GM18499 (cell line): ENCODE measurements at regions not wholly inside any gene's neighbourhood (a gene's known extent, or its start where the extent isn't known, plus 50 kb on each side); places are given as distances from the start of the nearest gene placed in this dataset.

ENCODE experiments used
- ATAC-seq: cut with Tn5 transposase; IDR thresholded peaks from one replicate; pipeline ENCODE4 v1.9.1; 2021; ENCODE audit warnings: moderate number of reproducible peaks; ENCODE audit not compliant: insufficient read depth, unreplicated experiment

DNA sequence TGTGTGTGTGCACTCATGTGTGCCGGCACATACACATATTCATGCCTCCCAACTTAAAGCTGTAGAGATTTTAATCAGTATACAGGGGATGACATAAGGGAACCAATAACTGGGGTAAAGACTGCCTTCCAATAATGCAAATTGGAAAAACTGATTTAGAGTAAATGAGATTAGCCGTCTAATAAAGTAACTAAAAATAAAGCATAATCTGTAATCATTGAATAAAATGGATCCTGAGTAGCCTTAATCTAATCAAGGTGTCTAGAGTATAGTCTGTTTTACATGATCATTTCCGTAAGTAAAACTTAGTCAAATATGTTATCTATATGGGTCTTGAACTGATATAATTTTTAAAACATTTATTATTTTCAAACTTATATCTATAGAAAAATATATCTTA lies 925.8 kb downstream of the FSTL5 start:
- no peak for ATAC-seq

DNA sequence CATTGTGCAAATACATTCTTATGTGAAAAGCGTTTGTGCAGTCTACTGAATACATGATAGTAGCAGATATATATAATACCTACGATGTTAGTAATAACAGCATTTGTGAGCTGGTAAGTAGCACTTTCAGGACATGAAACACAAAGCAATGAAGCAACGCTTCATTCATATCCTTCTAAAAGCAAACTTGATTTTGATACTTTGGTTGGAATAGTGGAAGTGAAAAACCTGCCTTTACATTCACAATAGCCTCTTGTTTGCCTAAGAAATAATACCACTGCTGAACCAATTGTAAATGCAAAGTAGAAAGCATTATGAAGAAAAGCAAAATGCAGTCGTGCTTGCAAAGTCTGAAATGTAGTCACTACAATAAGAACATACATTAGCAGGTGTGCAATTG lies 926.3 kb downstream of the FSTL5 start:
- no peak for ATAC-seq

DNA sequence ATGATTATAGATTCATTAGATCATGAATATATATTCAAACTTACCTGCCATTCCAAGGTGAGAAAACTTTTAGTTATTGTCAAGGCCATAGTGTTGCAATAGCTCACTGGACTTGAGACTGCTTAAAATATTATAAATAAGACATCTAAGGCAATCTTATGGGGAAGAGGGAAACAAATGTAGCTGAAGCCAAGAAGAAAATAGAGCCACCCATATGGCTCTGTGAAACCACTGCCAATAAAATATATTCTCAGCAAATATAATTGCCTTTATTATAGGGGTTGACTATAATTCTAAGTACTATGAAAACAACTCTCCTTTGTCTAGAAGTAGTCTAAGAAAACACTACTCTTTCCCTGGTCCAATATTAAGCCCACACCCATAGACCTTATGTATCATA lies 938.5 kb downstream of the FSTL5 start:
- ATAC-seq: no peak

DNA sequence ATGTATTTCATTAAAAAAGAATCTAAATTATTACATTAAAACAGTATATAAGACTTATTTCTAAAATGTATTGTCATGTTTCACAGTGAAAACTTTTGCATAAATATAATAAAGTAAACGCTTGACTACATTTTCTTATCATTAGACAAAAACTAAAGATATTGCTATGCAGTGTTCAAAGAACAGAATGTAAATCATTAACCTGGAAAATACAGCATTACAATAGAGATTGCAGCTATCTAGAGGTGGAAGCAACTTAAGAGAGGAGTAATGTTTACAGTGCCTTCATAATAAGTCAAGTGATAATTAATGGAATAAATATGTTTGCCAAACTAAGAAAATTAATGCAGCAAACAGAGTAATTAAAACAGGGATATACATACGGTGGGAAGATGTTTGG lies 940.9 kb downstream of the FSTL5 start:
- ATAC-seq: no peak

DNA sequence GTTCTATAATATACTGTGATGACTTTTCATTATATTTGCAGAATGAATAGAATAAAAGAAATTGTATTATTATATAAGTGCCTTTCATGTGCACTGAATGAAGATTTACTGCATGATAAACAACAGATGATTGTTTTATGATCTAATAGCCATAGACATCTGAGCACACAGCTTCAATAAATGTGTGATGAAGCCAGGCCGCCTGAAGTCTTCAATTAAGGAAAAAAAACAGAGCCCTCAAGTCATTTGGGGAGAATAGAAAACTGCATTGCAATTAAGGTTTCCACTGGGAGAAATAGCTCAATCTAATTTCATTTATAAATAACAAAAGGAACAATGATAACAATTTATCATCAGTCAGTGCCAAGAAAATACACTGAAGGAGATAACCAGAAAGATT lies 955.2 kb downstream of the FSTL5 start:
- ATAC-seq: no peak

DNA sequence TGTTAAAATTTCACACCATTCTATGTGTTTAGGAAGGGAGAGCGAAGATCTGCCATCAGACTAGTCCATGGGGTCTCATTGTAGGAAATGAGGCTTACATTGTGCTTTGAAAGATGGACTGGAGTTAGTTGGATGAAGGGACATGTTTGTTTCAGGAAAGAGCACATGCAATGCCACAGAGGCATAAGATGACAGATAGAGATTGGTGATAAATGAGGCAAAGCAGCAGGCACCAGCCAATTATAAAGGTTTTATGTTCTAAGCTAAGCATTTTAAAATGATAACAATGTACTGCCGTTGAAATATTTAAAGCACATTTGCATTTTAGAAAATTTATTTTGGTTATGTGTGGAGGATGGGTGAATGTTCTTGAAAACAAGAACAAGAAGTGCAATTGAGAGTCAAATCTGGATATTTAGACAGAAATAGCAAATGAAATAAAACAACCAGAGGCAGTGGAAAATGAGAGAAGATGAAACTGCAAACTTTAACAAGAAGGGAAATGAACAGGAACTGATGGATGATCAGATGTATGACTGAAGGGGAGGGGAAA lies 957.2 kb downstream of the FSTL5 start:
- ATAC-seq: no peak

DNA sequence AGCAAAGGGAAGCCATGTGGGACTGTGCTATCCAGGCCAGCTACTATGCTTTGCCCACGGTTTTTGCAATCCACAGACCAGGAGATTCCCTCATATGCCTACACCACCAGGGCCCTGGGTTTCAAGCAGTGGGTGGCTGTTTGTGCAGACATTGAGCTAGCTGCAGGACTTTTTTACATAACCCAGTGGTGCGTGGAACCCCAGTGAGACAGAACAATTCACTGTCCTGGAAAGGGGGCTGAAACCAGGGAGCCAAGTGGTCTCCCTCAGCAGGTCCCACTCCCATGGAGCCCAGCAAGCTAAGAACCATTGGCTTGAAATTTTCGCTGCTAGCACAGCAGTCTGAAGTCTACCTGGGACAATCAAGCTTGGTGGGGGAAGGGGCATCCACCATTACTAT lies 959.9 kb downstream of the FSTL5 start:
- ATAC-seq: no peak

DNA sequence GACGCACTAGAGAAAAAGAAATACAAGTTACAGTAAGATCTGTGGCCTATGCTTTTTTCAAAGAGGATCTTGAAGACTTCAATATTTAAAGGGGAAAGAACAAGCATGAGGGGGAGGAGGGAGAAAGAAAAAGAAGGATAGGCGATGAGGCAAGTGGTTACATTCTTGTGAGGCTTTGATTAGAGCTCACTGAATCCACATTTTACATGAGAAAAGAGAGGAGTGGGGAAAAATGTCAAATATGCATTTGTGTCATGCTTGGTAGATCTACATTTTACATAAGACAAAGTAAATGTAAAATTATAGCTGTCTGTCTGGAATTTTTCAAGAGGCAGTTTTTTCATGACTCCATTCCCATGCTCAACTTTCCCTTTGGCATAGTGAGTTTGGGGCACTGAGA lies 965.9 kb downstream of the FSTL5 start:
- ATAC-seq: no peak

DNA sequence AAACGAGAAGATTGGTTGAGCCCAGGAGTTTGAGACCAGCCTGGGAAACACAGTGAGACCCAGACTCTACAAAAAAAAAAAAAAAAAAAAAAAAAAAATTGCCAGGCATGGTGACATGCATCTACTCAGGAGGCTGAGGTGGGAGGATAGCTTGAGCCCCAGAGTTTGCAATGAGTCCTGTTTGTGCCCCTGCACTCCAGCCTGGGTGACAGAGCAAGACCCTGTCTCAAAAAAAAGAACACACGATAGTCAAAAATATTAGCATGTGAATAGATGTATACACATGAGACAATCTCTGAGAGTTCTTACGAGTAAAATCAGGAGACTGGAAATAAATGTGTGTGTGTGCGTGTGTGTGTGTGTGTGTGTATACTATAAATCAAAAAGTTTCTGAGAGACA lies 966.3 kb downstream of the FSTL5 start:
- no peak for ATAC-seq

DNA sequence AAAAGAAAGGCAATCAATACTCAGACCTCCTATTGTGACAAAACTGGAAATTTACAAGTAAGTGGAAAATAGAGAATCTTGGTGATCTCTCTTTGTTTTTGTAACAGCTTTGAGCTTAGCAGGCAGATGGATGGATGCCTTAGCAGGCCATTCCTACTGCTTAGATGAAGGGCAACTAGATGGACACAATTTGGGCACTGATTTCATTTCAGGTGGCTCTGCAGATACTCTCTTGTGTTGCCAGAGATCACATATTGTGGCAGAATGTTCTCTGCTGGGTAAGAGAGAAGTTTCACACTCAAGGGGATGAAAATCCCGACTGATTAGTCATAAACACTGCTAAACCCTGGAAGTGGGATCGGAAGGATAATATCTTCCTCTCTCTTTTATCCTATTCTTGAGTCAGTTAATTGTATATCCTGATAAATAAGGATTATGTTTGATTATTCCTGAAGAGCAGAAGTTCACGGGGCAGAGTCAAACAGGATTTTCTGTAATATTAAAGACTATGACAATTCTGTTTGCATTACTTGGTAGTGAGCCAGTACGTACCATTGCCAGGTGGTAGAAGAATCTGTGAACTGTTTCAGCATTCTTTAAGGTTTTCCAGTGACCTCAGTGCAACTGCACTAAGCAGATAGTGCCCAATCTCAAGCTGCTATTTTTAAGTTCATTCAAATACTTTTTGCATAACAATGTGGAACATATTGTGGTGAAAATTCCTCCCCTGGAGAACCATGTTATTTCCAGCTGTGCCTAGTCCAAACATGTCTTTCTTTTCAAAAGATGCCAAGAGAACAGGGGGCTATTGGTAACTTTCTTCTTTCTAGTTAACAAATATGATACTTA lies 974.3 kb downstream of the FSTL5 start:
- ATAC-seq: no peak

DNA sequence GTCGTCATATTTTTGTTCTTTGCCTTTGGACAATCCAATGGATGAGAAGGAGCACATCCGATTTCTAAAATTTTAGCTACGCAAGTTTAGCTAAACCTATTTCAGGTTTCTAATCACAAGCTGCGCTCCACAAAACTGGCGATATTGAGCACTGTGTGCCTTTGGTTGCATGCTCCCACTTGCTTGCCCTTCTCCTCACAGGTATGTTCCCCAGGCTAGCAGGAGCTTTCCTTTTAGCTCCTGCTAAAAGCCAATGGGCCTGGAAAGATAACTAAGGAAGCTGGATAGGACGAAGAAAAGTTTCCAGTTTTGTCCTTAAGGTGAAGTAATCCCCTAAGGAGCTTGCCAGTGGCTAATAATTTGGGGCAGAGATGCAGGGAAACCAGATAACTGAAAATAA lies 975.2 kb downstream of the FSTL5 start:
- no peak for ATAC-seq

DNA sequence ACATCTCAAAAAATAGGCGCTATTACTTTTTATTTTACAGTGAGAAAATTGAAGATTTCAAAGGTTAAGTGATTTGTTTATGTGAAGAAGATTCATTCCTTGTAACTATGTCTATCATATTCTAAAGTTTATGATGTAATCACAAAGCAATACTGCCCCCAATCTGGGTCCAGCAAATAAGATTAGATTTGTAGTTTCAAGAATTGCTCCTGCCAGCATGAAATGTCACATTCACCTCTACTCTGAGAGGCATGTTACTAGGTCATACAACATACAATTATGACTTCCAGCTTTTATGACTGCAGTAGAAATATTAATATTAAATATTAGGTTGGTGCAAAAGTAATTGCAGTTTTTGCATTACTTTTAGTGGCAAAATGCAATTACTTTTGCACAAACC lies 976.2 kb downstream of the FSTL5 start:
- ATAC-seq: no peak

DNA sequence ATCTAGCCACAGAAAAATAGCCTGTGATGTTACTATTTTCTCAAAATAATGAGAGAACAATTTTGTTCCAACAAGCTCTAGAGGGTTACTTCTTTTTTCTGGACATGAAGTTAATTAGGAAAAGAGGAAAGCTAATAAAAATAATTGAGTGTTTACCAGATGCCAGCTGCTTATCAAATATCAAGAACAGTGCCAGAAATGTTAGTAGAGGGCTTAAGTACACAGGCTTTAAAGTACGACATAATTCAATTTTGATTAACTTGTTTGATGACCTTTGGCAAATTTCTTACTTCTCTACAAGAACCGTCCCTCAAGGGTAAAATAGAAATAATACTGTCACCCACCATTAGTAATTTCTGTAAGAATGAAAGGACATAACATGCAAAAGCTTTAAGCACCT lies 977.0 kb downstream of the FSTL5 start:
- no peak for ATAC-seq

DNA sequence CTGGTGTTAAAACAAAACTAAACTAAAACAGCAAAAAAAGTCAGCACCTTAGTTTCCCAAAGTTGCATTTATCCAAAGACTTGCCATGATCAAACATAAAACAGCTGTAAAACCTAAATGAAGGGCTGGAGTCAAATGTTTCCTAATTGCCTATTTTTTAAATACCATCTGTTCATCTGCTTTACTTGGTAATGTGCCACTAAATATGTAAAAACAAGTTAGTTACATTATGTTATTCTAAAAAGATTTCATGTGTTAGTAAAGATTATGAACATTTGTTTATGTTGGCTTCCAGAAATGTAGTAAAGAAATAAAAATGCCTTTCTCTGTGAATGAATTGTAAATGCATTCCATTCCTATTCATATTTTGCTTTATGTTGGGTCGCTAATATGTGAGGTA lies 977.8 kb downstream of the FSTL5 start:
- no peak for ATAC-seq

DNA sequence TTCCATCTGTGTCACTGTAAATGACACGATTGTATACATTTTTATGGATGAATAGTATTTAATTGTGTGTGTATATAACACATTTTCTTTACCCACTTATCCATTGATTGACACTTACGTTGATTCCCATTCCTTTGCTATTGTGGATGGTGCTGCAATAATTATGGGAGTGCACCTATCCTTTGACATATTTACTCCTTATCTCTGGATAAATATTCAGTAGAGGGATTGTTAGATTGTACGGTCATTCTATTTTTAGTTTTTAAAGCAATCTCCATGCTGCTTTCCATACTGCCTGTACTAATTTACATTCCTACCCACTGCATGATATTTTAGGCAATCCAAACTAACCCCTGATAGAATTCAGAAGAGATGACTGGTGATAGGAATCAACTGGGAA lies 980.1 kb downstream of the FSTL5 start:
- ATAC-seq: no peak

DNA sequence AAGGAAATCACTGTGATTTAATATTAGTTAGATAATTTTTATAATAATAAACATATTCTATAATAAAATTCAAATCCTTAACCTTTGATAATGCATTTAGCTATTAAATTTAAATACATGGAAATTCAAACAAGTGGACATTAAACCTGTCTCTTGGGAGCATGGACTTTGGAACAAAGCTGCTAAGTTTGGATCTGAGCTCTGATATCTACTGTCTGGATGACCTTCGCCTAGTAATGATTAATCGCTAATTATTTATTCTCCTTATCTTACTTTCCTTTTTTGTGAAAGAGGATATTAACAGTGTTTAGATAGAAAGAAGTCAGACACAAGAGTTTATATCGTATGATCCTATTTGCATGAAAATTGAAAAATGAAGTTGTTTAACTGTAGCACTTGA lies 980.9 kb downstream of the FSTL5 start:
- no peak for ATAC-seq

DNA sequence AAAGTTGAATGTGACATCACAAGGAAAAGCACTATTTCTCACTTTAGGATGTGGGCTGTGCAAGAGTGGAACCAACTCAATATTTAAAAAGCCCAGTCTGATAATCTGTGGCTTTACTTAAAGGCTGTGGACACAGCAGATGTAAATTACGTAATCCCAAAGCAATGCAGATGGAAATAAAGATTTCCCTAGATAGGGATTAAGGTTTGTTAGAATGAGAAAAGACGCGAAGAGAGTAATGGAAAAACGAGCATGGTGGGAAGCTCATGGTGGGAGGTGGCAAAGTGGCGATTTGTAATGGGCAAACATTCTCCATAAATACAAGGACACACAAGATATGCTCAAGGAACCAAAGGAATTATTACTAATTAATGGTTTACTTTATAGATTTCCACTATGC lies 985.5 kb downstream of the FSTL5 start:
- ATAC-seq: no peak

DNA sequence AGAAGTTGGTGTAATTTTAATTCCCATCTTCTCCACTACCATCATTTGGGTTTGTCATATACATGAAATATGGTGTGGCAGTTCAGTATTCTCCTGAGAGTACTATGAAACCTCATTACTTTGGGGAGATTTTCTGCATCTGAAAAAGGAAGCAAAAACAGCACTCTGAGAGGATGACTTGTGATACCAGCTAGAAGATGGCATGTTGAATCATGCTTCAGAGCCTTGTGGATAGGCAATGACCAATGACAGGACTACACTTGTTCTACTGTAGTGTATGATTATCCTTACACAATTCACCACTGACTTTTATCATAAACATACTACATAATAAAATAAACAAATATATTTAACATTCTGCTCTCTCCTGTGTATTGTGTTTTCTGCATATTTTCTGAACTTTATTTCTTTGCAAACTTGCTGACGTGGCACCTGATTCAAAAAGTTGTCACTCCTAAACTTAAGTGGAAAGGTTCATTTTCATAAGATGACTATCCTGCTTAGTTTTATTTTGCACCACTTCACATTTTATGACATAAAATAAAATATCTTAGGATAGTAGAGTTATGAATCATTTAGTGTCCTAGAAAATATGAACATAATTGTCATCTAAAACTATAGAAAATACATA lies 991.3 kb downstream of the FSTL5 start:
- no peak for ATAC-seq

DNA sequence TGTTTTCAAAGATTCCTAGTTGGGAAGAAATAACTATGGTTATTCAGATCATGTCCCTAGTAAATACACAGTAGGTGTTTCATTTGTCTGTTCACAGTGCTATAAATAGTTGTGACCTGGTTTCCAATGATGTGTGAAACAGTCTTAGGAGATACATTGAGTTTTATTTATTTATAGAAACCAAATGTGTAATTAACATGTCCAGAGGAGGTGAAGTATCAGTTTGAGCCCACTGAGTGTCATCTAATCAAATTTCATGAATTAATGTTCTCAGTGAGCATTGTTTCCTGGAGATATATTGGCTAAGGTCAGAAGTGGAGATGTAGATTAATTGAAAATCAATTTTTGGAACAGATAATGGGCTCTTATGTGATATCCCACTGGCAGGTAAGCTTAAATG lies 996.3 kb downstream of the FSTL5 start:
- no peak for ATAC-seq

DNA sequence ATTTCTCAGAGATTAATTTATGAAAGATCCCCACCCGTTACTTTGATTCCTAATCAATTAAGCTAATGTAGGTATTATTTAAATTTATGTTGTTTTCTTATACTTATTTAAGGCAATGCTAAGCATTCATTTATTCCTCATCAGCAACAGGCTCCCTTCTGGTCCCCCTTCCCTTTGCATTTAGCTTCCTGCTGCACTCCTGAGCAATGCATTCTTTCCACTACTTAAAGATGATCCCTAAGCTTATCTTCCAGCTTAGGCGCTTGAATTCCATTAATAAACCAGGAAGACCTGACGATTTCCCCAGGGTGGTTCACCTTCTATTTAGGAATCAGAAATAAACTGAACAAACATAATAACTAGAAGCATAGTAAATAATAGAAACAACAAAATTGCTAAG lies 1003.1 kb downstream of the FSTL5 start:
- no peak for ATAC-seq

DNA sequence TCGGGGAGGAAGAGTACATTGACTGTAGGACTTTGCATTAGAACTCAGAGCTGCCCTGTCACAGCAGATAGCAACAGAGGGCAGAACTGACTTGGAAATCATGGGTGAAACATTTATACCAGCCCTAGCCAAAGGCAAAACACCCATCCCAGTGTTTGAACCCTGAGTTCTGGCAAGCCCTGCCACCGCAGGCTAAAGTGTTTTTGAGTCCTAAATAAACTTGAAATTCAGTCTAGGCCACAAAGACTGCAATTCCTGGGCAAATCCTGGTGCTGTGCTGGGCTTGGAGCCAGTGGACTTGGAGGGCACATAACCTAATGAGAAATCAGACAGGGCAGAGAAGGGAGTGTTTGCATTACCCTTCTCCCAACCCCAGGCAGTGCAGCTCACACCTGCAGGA lies 1015.7 kb downstream of the FSTL5 start:
- no peak for ATAC-seq

DNA sequence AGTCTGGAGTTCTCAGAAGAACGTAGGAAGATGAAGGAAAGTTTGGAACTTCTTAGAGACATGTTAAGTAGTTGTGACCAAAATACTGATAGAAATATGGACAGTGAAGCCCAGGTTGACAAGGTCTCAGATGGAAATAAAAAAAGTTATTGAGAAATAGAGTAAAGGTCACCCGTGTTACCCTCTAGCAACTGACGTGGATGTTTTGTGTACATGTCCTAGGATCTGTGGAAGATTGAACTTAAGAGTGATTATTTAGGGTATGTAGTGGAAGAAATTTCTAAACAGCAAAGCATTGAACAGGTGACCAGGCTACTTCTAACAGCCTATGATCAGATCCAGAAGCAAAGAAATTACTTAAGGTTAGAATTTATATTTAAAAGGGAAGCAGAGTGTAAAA lies 1020.4 kb downstream of the FSTL5 start:
- no peak for ATAC-seq
